ENCODE measurements at regions not wholly inside any gene's neighbourhood (a gene's known extent, or its start where the extent isn't known, plus 50 kb on each side); places are given as distances from the start of the nearest gene placed in this dataset.

DNA sequence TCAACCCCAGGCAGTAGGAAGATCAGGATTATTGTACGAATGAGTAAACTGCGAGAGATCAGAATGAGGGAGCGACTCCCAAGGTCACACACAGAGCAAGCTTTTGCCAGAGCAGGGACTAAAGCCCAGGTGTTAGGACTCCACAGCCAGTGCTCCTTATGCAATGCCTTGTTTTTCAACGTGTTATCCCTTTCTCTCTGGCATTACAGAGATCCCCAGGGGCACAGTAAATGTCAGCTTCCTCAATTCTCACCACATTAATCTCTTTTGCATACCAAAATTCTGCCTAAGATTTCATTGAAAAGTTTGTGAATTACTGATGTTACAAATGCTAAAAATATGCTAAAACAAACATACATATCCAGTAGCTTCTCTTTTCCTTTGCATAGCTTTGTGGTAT, 68.1 kb upstream of the CES5A start:
- no peak overlapping the region for H3K4me3 ChIP-seq (ENCODE audit: low read length)
- DNase-seq (ENCODE audit: low read depth), result no peak
- TF ChIP-seq, protein P1, sequence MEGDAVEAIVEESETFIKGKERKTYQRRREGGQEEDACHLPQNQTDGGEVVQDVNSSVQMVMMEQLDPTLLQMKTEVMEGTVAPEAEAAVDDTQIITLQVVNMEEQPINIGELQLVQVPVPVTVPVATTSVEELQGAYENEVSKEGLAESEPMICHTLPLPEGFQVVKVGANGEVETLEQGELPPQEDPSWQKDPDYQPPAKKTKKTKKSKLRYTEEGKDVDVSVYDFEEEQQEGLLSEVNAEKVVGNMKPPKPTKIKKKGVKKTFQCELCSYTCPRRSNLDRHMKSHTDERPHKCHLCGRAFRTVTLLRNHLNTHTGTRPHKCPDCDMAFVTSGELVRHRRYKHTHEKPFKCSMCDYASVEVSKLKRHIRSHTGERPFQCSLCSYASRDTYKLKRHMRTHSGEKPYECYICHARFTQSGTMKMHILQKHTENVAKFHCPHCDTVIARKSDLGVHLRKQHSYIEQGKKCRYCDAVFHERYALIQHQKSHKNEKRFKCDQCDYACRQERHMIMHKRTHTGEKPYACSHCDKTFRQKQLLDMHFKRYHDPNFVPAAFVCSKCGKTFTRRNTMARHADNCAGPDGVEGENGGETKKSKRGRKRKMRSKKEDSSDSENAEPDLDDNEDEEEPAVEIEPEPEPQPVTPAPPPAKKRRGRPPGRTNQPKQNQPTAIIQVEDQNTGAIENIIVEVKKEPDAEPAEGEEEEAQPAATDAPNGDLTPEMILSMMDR (conservative IDR thresholded peaks at IDR 0.05; ENCODE audit: low read depth, low read length), result no peak

DNA sequence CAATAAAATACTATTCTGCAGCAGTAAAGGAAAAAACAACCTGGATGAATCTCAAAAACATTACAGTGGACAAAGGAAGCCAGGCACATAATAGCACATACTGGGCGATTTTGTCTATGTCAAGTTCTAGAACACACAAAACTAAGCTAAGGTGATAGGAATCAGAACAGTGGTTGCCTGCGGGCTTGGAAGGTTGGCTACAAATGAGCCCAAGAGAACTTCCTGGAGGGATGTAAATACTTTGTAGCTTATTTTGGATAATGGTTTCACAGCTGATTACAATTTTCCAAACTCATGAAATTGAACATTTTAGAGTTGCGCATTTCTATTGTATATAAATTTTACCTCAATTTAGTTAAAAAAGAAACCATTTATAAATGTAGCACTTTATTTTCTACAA, 67.6 kb upstream of the CES5A start:
- H3K4me3 ChIP-seq (ENCODE audit: low read length), result no peak overlapping the region
- DNase-seq (ENCODE audit: low read depth), result no peak
- TF ChIP-seq, protein P1 (conservative IDR thresholded peaks at IDR 0.05; ENCODE audit: low read depth, low read length), result no peak

DNA sequence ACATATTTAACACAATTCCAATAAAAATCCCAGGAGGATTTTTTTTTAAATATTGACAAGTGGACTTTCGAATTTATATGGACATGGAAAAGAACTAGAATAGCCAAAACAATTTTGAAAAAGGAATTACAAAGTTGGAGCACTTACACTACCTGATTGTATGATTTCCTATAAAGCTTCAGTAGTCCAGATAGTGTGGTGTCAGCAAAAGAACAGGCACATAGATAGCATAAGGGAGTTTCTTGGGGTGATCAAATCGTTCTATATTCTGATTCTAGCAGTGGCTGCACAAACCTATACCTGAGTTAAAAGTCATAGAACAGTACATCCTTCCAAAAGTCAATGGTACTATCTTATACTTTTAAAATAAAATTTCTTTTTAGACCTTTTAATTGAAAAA, 66.4 kb upstream of the CES5A start:
- TF ChIP-seq, protein P1 (conservative IDR thresholded peaks at IDR 0.05; ENCODE audit: low read depth, low read length), result no peak
- H3K4me3 ChIP-seq (ENCODE audit: low read length), result no peak overlapping the region
- no peak for DNase-seq (ENCODE audit: low read depth)

DNA sequence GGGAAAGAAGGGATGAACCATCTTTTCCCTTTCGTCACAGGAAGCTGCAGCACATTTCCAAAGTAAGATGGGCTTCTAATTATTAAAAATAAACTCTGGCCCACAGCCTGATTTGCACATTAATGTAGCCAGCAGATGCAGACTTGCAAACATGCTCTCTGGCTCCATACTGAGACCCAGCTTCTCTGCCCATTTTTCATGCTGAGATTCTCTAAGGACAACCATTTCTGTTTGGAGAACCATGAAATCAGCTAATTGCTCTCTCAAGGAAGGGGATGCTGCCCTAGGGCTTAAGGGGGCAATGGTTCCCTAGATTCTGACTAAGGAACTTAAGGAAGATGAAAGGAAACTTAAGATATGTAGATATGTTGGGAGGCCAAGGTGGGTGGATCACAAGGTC, 63.0 kb upstream of the CES5A start:
- DNase-seq (ENCODE audit: low read depth), result no peak
- no peak overlapping the region for H3K4me3 ChIP-seq (ENCODE audit: low read length)
- TF ChIP-seq, protein P1 (conservative IDR thresholded peaks at IDR 0.05; ENCODE audit: low read depth, low read length), result no peak

DNA sequence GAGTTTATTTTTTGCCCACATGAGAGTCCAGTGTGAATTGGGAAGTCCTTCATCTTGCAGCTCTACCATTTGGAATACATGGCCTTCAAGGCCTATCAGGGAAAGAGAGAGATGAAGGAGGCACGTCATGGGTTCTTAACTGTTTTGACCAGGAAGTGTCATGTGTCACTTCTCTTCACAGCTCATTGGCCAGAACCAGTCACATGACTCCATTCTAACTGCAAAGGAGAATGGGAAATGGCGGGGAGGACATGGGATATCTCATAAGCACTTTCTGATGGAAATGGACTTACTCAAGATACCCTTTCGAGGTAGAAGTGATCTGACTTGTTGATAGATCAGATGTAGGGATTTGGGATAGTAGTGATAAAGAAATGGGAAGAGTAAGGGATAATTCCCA, 57.9 kb upstream of the CES5A start:
- TF ChIP-seq, protein P1 (conservative IDR thresholded peaks at IDR 0.05; ENCODE audit: low read depth, low read length), result no peak

DNA sequence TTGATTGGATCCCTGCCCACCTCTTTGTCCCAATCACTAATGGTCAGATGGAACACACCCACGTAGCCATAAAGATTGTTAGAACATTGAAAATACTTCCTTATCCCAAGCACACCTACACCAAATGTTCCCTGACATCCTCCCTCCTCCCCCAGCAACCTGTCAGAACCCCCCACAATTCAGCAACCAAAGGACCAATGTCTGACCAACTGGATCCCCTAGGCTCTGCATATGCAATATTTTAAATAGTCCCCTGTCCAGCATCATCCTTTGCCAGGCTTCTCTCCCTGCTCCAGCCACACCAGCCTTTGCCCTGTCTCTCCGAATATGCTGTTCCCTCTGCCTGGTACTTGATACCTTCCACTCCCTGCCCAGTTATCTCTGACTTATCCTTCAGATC, 54.9 kb upstream of the CES5A start:
- H3K4me3 ChIP-seq (ENCODE audit: low read length), result no peak overlapping the region
- TF ChIP-seq, protein P1 (conservative IDR thresholded peaks at IDR 0.05; ENCODE audit: low read depth, low read length), result no peak
- no peak for DNase-seq (ENCODE audit: low read depth)

More for the DNA sequence above, 57.9 kb upstream of the CES5A start:
- no peak overlapping the region for H3K4me3 ChIP-seq (ENCODE audit: low read length)
- no peak for DNase-seq (ENCODE audit: low read depth)

DNA sequence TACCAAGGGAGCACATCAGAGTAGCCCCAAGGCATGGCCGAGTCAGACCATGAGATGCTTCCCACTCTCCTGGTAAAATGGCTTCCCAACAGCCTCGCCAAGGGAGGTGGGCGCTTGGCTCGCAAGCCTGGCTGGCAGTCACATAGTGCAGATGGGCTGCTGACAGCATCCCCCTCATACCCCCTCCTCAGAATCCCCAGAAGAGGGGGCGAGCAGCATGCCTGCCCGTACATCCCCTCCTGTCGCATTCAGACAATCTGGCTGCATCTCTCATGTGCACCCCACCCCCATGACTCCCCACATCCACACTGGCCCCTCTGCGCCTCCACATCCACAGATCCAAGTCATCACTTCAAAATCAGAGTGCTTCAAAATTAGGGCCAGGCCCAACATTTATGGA, 54.0 kb upstream of the CES5A start:
- TF ChIP-seq, protein P1 (conservative IDR thresholded peaks at IDR 0.05; ENCODE audit: low read depth, low read length), result no peak
- H3K4me3 ChIP-seq (ENCODE audit: low read length), result no peak overlapping the region
- no peak for DNase-seq (ENCODE audit: low read depth)

Data from retinal pigment epithelial cell (primary cell).